ENCODE measurements at regions not wholly inside any gene's neighbourhood (a gene's known extent, or its start where the extent isn't known, plus 50 kb on each side); places are given as distances from the start of the nearest gene placed in this dataset.

DNA sequence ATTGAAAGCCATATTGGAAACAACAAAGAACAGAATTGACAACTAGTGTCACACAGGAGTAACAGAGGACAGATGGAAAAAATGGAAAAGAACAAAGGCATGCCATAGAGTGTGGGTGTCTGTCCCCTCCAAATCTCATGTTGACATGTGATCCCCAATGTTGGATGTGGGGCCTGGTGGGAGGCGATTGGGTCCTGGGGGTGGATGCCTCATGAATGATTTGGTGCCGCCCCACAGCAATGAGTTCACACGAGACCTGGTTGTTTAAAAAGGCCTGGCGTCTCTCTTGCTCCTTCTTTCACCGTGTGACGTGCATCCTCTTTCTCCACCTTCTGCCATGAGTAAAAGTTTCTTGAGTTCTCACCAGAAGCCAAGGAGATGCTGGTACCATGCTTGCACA is 87.4 kb upstream of the GPR26 start:
- no peak for TF ChIP-seq GATA2 (IDR thresholded peaks at IDR 0.05; ENCODE audit: low read depth, low read length)
- no peak for TF ChIP-seq GATA3 (IDR thresholded peaks at IDR 0.05; ENCODE audit: low read depth, low read length)
